Vagina (tissue), 2 donors: ENCODE measurements at regions not wholly inside any gene's neighbourhood (a gene's known extent, or its start where the extent isn't known, plus 50 kb on each side); places are given as distances from the start of the nearest gene placed in this dataset.

Source experiments
- POLR2A ChIP-seq, 2 donors: fragments of 450-650 bp; IDR thresholded peaks; one replicate each; pipeline ENCODE4 v1.6.1; 2017; ENCODE audit warnings: antibody characterized with exemption in 2 of 2, mild to moderate bottlenecking in 2 of 2, moderate library complexity in 2 of 2
- TF ChIP-seq, protein P1 (sequence below), 3 experiments: fragments of 450-650 bp in 2 of 3; fragments of 200-600 bp in 1 of 3; sonication (generic) in 1 of 3; IDR thresholded peaks; one replicate each; pipeline ENCODE4 v1.5.1; 2017 to 2019; ENCODE audit warnings: antibody characterized with exemption in 3 of 3, mild to moderate bottlenecking in 2 of 3, moderate library complexity in 2 of 3

DNA sequence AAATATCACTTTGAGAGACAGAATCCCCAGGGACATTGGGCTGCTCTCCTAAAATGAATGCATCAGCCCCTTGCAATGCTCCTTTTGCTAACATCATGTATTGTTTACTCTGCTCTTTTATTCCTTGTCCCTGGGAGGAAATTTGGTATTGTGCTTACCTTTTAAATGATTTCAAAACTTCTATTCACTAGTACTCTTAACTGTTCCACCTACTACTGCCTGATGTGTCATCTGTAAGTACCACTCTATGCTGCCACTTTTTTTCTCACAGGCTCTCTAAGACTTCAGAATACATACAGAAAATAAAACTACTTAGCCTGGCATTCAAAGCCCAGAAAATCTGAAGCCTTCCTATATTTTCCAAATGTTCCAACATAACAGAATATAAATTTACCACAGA is 667.2 kb downstream of the BRINP1 start:
- TF ChIP-seq POLR2A (IDR thresholded peaks at IDR 0.05): no peak
- TF ChIP-seq, protein P1, sequence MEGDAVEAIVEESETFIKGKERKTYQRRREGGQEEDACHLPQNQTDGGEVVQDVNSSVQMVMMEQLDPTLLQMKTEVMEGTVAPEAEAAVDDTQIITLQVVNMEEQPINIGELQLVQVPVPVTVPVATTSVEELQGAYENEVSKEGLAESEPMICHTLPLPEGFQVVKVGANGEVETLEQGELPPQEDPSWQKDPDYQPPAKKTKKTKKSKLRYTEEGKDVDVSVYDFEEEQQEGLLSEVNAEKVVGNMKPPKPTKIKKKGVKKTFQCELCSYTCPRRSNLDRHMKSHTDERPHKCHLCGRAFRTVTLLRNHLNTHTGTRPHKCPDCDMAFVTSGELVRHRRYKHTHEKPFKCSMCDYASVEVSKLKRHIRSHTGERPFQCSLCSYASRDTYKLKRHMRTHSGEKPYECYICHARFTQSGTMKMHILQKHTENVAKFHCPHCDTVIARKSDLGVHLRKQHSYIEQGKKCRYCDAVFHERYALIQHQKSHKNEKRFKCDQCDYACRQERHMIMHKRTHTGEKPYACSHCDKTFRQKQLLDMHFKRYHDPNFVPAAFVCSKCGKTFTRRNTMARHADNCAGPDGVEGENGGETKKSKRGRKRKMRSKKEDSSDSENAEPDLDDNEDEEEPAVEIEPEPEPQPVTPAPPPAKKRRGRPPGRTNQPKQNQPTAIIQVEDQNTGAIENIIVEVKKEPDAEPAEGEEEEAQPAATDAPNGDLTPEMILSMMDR (IDR thresholded peaks at IDR 0.05): no peak
